ENCODE measurements at regions not wholly inside any gene's neighbourhood (a gene's known extent, or its start where the extent isn't known, plus 50 kb on each side); places are given as distances from the start of the nearest gene placed in this dataset.

DNA sequence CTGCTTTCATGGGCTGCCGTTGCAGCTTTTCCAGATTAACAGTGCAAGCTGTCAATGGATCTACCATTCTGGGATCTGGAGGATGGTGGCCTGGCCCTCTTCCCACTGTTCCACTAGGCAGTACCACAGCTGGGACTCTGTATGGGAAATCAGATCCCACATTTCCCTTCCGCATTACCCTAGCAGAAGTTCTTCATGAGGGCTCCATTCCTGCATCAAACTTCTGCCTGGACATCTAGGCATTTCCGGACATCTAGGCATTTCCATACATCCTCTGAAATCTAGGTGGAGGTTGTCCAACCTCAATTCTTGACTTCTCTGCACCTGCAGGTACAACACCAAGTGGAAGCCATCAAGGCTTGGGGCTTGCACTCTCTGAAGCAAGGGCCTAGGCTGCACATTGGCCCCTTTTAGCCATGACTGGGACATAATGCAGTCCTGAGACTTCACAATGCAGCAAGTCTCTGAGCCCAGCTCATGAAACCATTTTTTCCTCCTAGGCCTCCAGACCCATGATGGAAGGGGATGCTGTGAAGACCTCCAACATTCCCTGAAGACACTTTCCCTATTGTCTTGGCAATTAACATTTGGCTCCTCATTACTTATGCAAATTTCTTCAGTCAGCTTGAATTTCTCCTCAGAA lies 863.3 kb downstream of the C12orf50 start:
- no peaks in the 10 kb centered on the region for H3K36me3 Mint-ChIP-seq
- no peaks in the 10 kb centered on the region for H3K4me1 Mint-ChIP-seq
- no peaks in the 10 kb centered on the region for H3K27me3 Mint-ChIP-seq
- peaks cover 11% of the 10 kb centered on the region for H3K9me3 Mint-ChIP-seq
- no peak overlapping the region for H3K4me3 Mint-ChIP-seq
- H3K27ac Mint-ChIP-seq = no peak overlapping the region

DNA sequence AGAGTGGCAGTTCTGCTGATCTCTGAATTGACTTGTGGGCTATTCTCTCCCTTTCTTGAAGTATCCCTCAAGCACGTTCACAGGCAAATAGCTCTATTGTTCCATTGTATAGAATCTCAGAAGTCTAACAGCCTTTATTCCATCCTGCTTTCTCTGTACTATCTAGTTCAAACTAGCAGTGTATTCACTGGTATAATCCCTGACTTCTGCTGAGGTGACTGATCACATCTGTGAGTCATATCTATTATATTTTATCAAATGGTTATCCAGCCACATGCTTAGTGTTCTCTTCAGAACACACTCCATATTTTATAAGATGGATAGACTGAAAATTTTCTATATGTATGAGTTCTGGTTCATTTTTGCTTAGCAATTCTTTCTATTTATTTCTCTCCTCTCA lies 866.1 kb downstream of the C12orf50 start:
- Mint-ChIP-seq H3K27ac (no peak overlapping the region), H3K9me3 (peaks cover 10% of the 10 kb centered on the region), H3K27me3 (no peaks in the 10 kb centered on the region), H3K36me3 (no peaks in the 10 kb centered on the region), H3K4me1 (no peaks in the 10 kb centered on the region), H3K4me3 (no peak overlapping the region)

DNA sequence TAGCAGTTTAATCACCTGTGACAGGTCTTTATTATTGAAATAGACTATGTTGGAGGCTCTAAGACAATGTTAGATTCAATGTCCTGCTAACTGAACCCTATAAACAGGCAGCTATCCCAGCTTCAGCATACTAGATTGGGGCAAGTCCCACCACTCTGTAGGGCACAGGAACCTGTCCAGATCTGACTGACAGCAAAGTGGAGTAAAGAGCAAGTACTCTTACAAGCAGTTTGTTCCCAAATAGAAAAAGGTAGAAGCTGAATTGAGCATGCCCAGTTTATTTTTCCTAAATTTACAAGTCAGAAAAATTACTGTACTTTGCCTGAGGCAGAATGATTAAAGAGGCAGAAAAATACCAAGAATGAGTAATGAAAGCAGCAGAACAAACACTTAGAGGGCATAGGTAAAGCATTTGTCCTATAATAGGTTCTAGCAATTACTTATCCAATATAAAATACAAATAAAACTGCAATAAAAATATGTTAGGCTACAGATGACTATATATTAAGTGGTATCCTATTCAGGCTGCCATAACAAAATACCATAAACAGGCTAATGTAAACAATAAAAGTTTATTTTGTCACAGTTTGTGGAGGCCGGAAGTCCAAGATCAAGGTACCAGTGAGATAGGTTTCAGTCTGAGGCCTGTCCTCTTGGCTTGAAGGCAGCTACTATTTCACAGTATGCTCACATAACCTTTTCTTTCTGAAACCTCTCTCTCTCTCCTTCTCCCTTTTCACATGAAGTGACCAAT lies 868.2 kb downstream of the C12orf50 start:
- Mint-ChIP-seq H3K27ac (no peak overlapping the region), H3K27me3 (no peaks in the 10 kb centered on the region), H3K4me3 (no peak overlapping the region), H3K4me1 (no peaks in the 10 kb centered on the region), H3K36me3 (no peaks in the 10 kb centered on the region), H3K9me3 (peaks cover 10% of the 10 kb centered on the region)

DNA sequence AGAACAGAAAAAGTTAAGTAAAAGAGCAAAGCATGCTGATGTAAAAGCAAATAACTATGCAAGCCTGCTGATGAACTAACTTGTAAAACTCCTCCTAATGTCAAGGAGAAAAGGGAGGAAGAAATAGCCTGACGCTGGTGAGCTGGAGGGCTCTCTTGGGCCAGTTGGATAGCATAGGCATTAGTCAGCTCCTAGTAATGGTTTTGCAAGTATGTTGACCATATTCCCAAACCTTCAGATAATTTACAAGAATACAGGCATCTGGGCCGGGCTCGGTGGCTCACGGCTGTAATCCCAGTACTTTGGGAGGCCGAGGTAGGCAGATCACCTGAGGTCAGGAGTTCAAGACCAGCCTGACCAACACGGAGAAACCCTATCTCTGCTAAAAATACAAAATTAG lies 871.4 kb downstream of the C12orf50 start:
- Mint-ChIP-seq H3K27ac (no peak overlapping the region), H3K4me3 (no peak overlapping the region), H3K36me3 (no peaks in the 10 kb centered on the region), H3K27me3 (no peaks in the 10 kb centered on the region), H3K9me3 (peaks cover 5% of the 10 kb centered on the region), H3K4me1 (no peaks in the 10 kb centered on the region)

DNA sequence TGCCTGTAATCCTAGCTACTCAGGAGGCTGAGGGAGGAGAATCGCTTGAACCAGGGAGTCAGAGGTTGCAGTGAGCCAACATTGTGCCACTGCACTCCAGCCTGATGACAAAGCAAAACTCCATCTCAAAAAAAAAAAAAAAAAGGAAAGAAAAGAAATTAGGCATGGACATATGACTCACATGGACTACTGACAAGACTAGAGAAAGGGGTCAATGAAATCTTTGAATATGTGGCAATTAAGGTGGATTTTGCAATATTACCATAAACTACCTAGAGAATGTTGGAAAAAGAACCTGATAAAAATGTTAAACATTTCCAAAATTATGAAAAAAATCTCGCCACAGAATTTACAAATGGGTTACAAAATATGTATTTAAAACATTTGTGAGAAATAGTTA lies 873.6 kb downstream of the C12orf50 start:
- H3K4me3 Mint-ChIP-seq = no peak overlapping the region
- H3K4me1 Mint-ChIP-seq = no peaks in the 10 kb centered on the region
- no peaks in the 10 kb centered on the region for H3K27me3 Mint-ChIP-seq
- H3K36me3 Mint-ChIP-seq = no peaks in the 10 kb centered on the region
- H3K27ac Mint-ChIP-seq = no peak overlapping the region
- H3K9me3 Mint-ChIP-seq = peaks cover 5% of the 10 kb centered on the region

DNA sequence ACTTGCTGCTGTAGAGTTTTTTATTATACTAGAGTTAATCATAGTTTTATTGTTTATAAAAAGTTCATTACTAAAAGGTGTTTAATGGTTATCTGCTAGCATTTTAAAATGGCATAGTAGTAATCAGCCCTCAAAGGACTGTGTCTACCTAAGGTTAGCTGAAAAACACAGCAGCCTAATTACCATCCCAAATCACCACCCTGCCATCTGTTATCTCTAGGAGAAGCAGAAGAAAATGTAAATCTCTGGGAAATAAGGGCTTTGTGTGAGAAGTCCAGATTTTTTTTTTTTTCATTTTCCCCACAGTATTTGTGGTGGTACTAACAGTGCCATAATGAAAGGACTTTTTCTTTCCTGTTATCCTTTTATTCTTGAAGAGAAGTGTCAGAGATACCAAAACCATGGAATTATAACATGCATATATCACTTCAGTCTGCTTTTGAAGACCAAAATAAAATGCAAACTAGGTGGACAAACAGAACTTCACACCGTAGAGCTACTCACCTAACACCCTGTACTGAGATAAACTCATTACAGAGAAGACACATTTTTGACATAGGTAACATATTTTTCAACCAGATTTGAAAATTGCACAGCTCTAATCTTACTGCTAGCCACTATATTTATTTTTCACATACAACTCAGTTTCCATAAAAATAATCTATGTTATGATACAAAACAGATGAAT lies 876.2 kb downstream of the C12orf50 start:
- Mint-ChIP-seq H3K27me3 (no peaks in the 10 kb centered on the region), H3K27ac (no peak overlapping the region), H3K36me3 (no peaks in the 10 kb centered on the region)

DNA sequence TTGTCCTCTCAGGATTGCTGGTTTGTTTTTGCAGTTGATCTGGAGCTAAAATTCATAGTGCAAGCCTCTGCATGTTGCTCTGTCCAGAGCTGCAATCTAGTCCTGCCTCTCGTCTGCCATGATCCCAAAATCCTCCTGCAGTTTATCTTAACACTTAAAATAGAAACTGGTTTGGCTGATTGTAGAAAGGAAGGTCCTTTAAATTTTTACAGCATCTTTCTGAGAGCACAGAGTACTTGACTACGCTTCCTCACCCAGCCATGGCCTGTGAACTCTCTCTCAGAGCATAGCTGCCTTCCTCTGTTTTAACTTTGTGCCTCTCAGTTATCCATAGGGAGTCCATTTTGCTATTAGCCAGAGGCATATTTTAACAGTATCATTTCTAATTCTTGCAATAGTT lies 877.1 kb downstream of the C12orf50 start:
- H3K4me1 Mint-ChIP-seq = no peaks in the 10 kb centered on the region
- H3K27ac Mint-ChIP-seq = no peak overlapping the region
- H3K36me3 Mint-ChIP-seq = no peaks in the 10 kb centered on the region
- no peaks in the 10 kb centered on the region for H3K27me3 Mint-ChIP-seq
- H3K9me3 Mint-ChIP-seq = no peaks in the 10 kb centered on the region
- no peak overlapping the region for H3K4me3 Mint-ChIP-seq

More for the DNA sequence above, 876.2 kb downstream of the C12orf50 start:
- Mint-ChIP-seq H3K4me3 (no peak overlapping the region), H3K9me3 (no peaks in the 10 kb centered on the region), H3K4me1 (no peaks in the 10 kb centered on the region)

DNA sequence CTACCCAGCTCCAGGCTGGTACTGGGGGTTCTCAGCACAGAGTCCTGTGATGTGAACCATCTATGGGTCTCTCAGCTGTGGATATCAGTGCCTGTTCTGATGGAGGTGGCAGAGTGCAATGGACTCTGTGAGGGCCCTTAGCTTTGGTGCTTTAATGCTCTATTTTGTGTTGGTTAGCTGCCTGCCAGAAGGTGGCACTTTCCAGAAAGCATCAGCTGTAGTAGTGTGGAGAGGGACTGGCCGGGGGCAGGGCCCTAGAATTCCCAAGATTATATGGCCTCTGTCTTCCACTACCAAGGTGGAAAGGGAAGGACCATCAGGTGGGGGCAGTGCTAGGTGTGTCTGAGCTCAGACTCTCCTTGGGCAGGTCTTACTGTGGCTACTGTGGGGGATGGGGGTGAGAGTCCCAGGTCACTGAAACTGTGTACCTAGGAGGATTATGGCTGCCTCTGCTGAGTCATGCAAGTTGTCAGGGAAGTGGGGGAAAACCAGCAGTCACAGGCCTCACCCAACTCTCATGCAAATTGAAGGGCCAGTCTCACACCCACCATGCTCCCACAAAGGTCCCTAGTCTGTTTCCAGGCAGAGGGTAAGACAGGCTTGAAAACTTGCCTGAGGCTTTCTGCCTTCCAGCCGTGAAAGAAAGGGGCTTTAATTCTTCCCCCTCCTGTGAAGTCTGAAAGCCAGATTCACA lies 878.1 kb downstream of the C12orf50 start:
- H3K27ac Mint-ChIP-seq = no peak overlapping the region
- H3K27me3 Mint-ChIP-seq = no peaks in the 10 kb centered on the region
- no peaks in the 10 kb centered on the region for H3K9me3 Mint-ChIP-seq
- H3K4me1 Mint-ChIP-seq = no peaks in the 10 kb centered on the region
- H3K36me3 Mint-ChIP-seq = no peaks in the 10 kb centered on the region
- no peak overlapping the region for H3K4me3 Mint-ChIP-seq

DNA sequence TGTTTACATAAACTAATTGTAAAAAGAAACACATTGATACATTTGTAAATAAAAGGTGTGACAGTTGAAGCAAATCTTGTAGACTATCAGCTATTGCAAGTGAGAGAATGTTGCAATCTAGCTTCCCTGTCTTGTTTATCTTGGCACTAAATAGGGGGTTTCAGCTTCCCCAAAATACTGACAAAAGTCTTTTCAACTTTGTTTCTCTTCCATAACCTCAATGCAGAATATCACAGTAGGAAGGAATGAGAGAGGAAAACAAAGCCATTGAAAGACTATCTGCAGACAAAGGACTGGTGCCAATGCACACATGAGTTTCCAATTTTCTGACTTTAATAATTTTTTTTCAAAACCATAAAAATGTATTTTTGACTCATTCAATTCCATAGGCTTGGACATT lies 886.2 kb upstream of the MGAT4C start:
- no peaks in the 10 kb centered on the region for H3K9me3 Mint-ChIP-seq
- no peaks in the 10 kb centered on the region for H3K36me3 Mint-ChIP-seq
- no peak overlapping the region for H3K4me3 Mint-ChIP-seq
- H3K4me1 Mint-ChIP-seq = no peaks in the 10 kb centered on the region
- H3K27ac Mint-ChIP-seq = no peak overlapping the region
- no peaks in the 10 kb centered on the region for H3K27me3 Mint-ChIP-seq

DNA sequence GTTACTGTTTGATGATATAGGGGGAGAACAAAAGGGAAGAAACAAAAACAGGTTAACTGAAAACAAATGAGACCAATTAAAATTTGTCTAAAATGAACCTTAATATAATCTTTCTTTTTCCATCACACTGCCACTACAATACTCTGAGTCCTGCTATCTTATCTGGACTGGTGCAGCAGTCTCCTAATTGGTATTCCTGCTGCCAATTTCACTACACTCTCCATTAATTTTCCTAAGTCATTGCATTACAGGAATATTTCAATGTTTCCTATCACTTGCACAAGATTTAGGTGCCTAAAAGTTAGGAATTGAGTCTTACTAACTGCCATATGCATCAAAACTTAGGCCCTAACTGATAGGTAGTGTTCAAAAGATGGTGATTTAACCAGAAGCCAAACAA lies 884.9 kb upstream of the MGAT4C start:
- H3K9me3 Mint-ChIP-seq = no peaks in the 10 kb centered on the region
- no peaks in the 10 kb centered on the region for H3K36me3 Mint-ChIP-seq
- H3K27me3 Mint-ChIP-seq = no peaks in the 10 kb centered on the region
- H3K27ac Mint-ChIP-seq = no peak overlapping the region
- H3K4me3 Mint-ChIP-seq = no peak overlapping the region
- H3K4me1 Mint-ChIP-seq = no peaks in the 10 kb centered on the region

DNA sequence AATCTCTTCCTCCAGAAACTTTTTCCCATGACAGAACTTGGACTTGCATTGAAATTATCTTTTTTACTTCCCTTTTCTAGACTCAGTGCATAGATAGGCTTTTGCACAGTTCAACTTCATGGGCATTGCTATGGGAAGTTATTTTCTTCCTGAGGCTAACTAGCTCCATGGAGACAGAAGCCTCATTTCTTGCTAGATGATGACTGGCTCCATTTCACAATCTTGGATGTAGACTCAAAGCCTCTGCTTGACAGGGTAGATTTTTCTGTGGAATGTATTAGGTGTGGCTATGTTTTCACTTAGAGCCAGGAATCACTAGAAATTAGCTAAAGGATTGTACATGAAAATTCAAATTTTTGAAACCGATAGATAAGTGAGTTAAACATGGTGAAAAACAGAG lies 884.1 kb upstream of the MGAT4C start:
- Mint-ChIP-seq H3K27me3 (no peaks in the 10 kb centered on the region), H3K4me1 (no peaks in the 10 kb centered on the region), H3K36me3 (no peaks in the 10 kb centered on the region), H3K9me3 (no peaks in the 10 kb centered on the region), H3K27ac (no peak overlapping the region), H3K4me3 (no peak overlapping the region)

DNA sequence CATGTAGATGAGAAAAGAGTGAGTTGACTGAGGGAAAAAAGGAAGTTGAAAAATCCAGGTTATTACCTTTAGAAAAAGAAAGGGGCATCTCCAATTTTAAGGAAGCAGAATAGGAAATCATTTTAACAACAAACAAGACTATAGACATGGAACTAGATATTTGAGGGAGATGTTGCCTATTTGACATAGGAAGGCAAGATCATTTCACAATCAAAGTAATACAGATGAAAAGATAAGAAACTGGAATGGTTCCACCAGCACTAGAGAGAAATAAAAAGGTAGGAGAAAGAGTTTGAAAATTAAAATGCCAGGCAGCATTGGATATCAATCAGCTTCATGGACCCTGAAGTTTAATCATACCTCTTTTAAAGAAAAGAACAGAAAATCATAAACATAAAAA lies 881.0 kb upstream of the MGAT4C start:
- Mint-ChIP-seq H3K27ac (no peak overlapping the region), H3K4me1 (no peaks in the 10 kb centered on the region), H3K36me3 (no peaks in the 10 kb centered on the region), H3K4me3 (no peak overlapping the region), H3K27me3 (no peaks in the 10 kb centered on the region), H3K9me3 (no peaks in the 10 kb centered on the region)

DNA sequence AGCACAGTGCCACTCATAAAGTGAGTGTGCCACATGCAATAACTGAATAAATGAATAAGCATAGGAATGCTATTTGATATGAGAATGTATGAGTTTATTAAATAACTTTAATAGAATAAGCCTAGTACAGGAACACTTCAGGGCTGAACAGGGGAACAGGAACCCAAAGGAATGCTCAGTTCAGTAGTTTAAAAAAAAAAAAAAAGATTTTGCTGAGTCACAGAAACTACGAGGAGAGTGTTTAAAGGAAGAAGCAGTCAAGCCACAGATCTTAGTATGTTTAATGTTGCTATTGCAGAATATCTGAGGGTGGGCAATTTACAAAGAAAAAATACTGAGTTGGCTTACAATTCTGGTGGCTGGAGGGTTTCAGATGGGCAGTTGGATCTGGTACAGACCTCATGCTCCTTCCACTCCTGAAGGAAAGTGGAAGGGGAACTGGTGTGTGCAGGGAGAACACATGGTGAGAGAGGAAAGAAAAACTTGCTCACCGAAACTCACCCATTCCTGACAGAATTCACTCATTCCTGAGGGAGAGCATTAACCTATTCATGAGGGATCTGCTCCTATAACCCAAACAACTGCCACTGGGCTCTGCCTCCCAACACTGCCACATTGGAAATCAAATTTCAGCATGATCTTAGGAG lies 880.3 kb upstream of the MGAT4C start:
- no peak overlapping the region for H3K4me3 Mint-ChIP-seq
- no peaks in the 10 kb centered on the region for H3K27me3 Mint-ChIP-seq
- H3K4me1 Mint-ChIP-seq = no peaks in the 10 kb centered on the region
- H3K9me3 Mint-ChIP-seq = no peaks in the 10 kb centered on the region
- no peak overlapping the region for H3K27ac Mint-ChIP-seq
- H3K36me3 Mint-ChIP-seq = no peaks in the 10 kb centered on the region

DNA sequence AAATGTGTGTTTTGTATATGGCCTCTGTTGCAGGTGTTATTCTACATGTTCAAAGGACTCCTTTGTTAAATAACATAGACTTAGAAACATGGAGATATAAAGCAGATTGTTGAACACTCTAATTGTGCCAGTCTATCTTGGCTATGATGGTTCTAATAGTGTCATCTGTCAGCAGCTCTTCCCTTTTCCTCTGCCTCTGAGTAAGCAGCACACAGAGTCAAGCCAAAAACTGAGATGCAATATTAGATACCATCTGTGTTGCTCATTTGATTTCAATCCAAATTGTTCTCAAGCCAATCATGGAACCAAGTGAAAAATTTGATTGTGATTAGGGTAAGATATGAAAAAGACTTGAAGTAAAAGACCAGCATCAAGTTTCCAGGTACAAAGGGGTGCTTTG lies 871.1 kb upstream of the MGAT4C start:
- Mint-ChIP-seq H3K27me3 (no peaks in the 10 kb centered on the region), H3K27ac (no peak overlapping the region), H3K4me1 (no peaks in the 10 kb centered on the region), H3K36me3 (no peaks in the 10 kb centered on the region), H3K9me3 (no peaks in the 10 kb centered on the region), H3K4me3 (no peak overlapping the region)

DNA sequence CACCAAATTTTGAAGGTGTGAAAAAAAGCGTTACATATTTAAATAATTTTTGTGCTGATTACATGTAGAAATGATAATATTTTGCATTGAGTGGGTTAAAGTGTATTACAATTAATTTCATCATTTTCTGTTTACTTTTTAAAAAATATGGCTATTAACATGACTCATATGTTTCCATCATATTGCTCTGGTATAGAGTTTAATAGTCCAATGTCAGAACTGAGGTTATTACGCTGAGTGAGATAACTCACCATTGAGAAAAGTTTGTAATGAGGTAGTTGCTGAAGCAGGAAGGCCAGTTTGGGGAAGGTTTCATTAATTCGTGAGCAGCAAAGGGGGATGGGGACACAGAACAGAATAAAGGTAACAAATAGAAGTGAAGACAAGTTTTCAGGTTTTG lies 865.7 kb upstream of the MGAT4C start:
- Mint-ChIP-seq H3K27me3 (no peaks in the 10 kb centered on the region), H3K4me1 (no peaks in the 10 kb centered on the region), H3K27ac (no peak overlapping the region), H3K4me3 (no peak overlapping the region), H3K36me3 (no peaks in the 10 kb centered on the region), H3K9me3 (peaks cover 5% of the 10 kb centered on the region)
